ENCODE measurements at regions not wholly inside any gene's neighbourhood (a gene's known extent, or its start where the extent isn't known, plus 50 kb on each side); places are given as distances from the start of the nearest gene placed in this dataset.
"Not testable (repeated sequence)": the region's sequence is repeated elsewhere in the genome, so short reads cannot be mapped to it uniquely, and the experiment has no call there.

GRCh38 chr9:42326482-42326881, 143.0 kb downstream of the SPATA31A6 start:
- not testable (repeated sequence) for DNase-seq

- DNase-seq: not testable (repeated sequence)
These were observed 151.9 kb downstream of the SPATA31A6 start for GRCh38 chr9:42335342-42335741.

- not testable (repeated sequence) for DNase-seq
These were observed 152.7 kb downstream of the SPATA31A6 start for GRCh38 chr9:42335984-42336657.

- not testable (repeated sequence) for DNase-seq
These were observed 154.8 kb downstream of the SPATA31A6 start for GRCh38 chr9:42338275-42338674.

- not testable (repeated sequence) for DNase-seq
These were observed 156.4 kb downstream of the SPATA31A6 start for GRCh38 chr9:42339671-42340434.

GRCh38 chr9:42340435-42340723, 156.9 kb downstream of the SPATA31A6 start:
- DNase-seq: not testable (repeated sequence)

- not testable (repeated sequence) for DNase-seq
These were observed 158.4 kb downstream of the SPATA31A6 start for GRCh38 chr9:42341860-42342259.

GRCh38 chr9:42342297-42342696, 158.8 kb downstream of the SPATA31A6 start:
- DNase-seq: not testable (repeated sequence)

GRCh38 chr9:42344508-42344907, 161.0 kb downstream of the SPATA31A6 start:
- DNase-seq: not testable (repeated sequence)

GRCh38 chr9:42346916-42347315, 163.5 kb downstream of the SPATA31A6 start:
- not testable (repeated sequence) for DNase-seq

- not testable (repeated sequence) for DNase-seq
These were observed 165.7 kb downstream of the SPATA31A6 start for GRCh38 chr9:42349181-42349580.

- DNase-seq: not testable (repeated sequence)
These were observed 167.0 kb downstream of the SPATA31A6 start for GRCh38 chr9:42350412-42350811.

GRCh38 chr9:42357604-42358373, 174.3 kb downstream of the SPATA31A6 start:
- DNase-seq: not testable (repeated sequence)

GRCh38 chr9:42358626-42359247, 175.3 kb downstream of the SPATA31A6 start:
- not testable (repeated sequence) for DNase-seq

GRCh38 chr9:42364410-42365243, 181.2 kb downstream of the SPATA31A6 start:
- DNase-seq: not testable (repeated sequence)

- DNase-seq: not testable (repeated sequence)
These were observed 181.9 kb downstream of the SPATA31A6 start for GRCh38 chr9:42365244-42365945.

- not testable (repeated sequence) for DNase-seq
These were observed 184.9 kb downstream of the SPATA31A6 start for GRCh38 chr9:42368279-42368881.

- not testable (repeated sequence) for DNase-seq
These were observed 186.7 kb downstream of the SPATA31A6 start for GRCh38 chr9:42370172-42370571.

GRCh38 chr9:42371417-42371816, 188.0 kb downstream of the SPATA31A6 start:
- not testable (repeated sequence) for DNase-seq

GRCh38 chr9:42377530-42378417, 194.3 kb downstream of the SPATA31A6 start:
- not testable (repeated sequence) for DNase-seq
